Cardiac fibroblast (primary cell): ENCODE measurements at regions not wholly inside any gene's neighbourhood (a gene's known extent, or its start where the extent isn't known, plus 50 kb on each side); places are given as distances from the start of the nearest gene placed in this dataset.
A peak's percentile ranks its signal among the peaks of the same experiment; 100 is the strongest.

Source experiments
- DNase-seq, 2 donors: peaks; one replicate each; pipeline versions ENCODE4 v3.0.0 to v3.0.0-alpha.2; 2010; ENCODE audit warnings: low read depth in 2 of 2
- H3K4me3 ChIP-seq, 2 donors: replicated peaks in 1 of 2; 1 replicate in 1 of 2; 2 replicates in 1 of 2; pipeline ENCODE4 v1.5.1; 2011; ENCODE audit warnings: low read depth in 2 of 2, low read length in 2 of 2, mild to moderate bottlenecking in 2 of 2, moderate library complexity in 1 of 2
- CTCF ChIP-seq: IDR thresholded peaks from one replicate; pipeline ENCODE4 v1.5.1; 2011; ENCODE audit warnings: low read depth, mild to moderate bottlenecking, low read length, inconsistent platforms

GRCh38 chr12:75961878-75962277, 69.7 kb downstream of the PHLDA1 start:
- H3K4me3 ChIP-seq = no peak overlapping the region
- TF ChIP-seq CTCF = no peak
- DNase-seq = no peak

- H3K4me3 ChIP-seq = no peak overlapping the region
- no peak for DNase-seq
- TF ChIP-seq CTCF = no peak
Observed at GRCh38 chr12:75960954-75961661, 70.5 kb downstream of the PHLDA1 start.

GRCh38 chr12:75960086-75960910, 71.3 kb downstream of the PHLDA1 start:
- H3K4me3 ChIP-seq = no peak overlapping the region
- DNase-seq = no peak
- TF ChIP-seq CTCF = no peak

GRCh38 chr12:75959506-75959905, 72.1 kb downstream of the PHLDA1 start:
- H3K4me3 ChIP-seq = no peak overlapping the region
- TF ChIP-seq CTCF = no peak
- peak in 1 of 2 donors; percentile 29 for DNase-seq

GRCh38 chr12:75959060-75959459, 72.5 kb downstream of the PHLDA1 start:
- H3K4me3 ChIP-seq = no peak overlapping the region
- no peak for DNase-seq
- TF ChIP-seq CTCF = no peak

- DNase-seq = no peak
- no peak overlapping the region for H3K4me3 ChIP-seq
- TF ChIP-seq CTCF = no peak
Observed at GRCh38 chr12:75955251-75955650, 76.3 kb downstream of the PHLDA1 start.
